Activated CD4-positive, CD25-positive, alpha-beta regulatory T cell treated with anti-CD3 and anti-CD28 coated beads, Interleukin-2, amount 50 U/mL, for 24 hours (primary cell): ENCODE measurements at regions not wholly inside any gene's neighbourhood (a gene's known extent, or its start where the extent isn't known, plus 50 kb on each side); places are given as distances from the start of the nearest gene placed in this dataset.
"Not testable (repeated sequence)": the region's sequence is repeated elsewhere in the genome, so short reads cannot be mapped to it uniquely, and the experiment has no call there.

Source experiments
- ATAC-seq, 2 donors: fragments of 150-1000 bp; cut with Tn5 transposase; one replicate each; pipeline ENCODE4 v1.10.0; 2021; ENCODE audit warnings: mild to moderate bottlenecking in 1 of 2, moderate library complexity in 1 of 2

- no peak for ATAC-seq
Observed at GRCh38 chr1:115452600-115453329, 114.7 kb upstream of the NGF start.

GRCh38 chr1:115450501-115451040 is 112.5 kb upstream of the NGF start:
- ATAC-seq, result no peak

GRCh38 chr1:115448282-115449044 is 110.4 kb upstream of the NGF start:
- ATAC-seq, result no peak

- no peak for ATAC-seq
Observed at GRCh38 chr1:115447672-115448071, 109.6 kb upstream of the NGF start.

- ATAC-seq, result no peak
Observed at GRCh38 chr1:115445090-115445489, 107.0 kb upstream of the NGF start.

- no peak for ATAC-seq
Observed at GRCh38 chr1:115440733-115441132, 102.7 kb upstream of the NGF start.

- not testable (repeated sequence) for ATAC-seq
Observed at GRCh38 chr1:115439520-115439919, 101.5 kb upstream of the NGF start.

GRCh38 chr1:115437196-115437595 is 99.1 kb upstream of the NGF start:
- ATAC-seq, result no peak

GRCh38 chr1:115436596-115436995 is 98.5 kb upstream of the NGF start:
- ATAC-seq, result no peak

GRCh38 chr1:115433483-115433882 is 95.4 kb upstream of the NGF start:
- no peak for ATAC-seq

- ATAC-seq, result no peak
Observed at GRCh38 chr1:115432061-115432460, 94.0 kb upstream of the NGF start.

- ATAC-seq, result no peak
Observed at GRCh38 chr1:115430441-115431158, 92.6 kb upstream of the NGF start.

- ATAC-seq, result no peak
Observed at GRCh38 chr1:115429884-115430283, 91.8 kb upstream of the NGF start.

GRCh38 chr1:115429241-115429640 is 91.2 kb upstream of the NGF start:
- ATAC-seq, result no peak

- ATAC-seq, result no peak
Observed at GRCh38 chr1:115428676-115429075, 90.6 kb upstream of the NGF start.

GRCh38 chr1:115428256-115428655 is 90.2 kb upstream of the NGF start:
- ATAC-seq, result no peak

- ATAC-seq, result no peak
Observed at GRCh38 chr1:115426956-115427355, 88.9 kb upstream of the NGF start.

- no peak for ATAC-seq
Observed at GRCh38 chr1:115426231-115426771, 88.3 kb upstream of the NGF start.

GRCh38 chr1:115425442-115425841 is 87.4 kb upstream of the NGF start:
- no peak for ATAC-seq

GRCh38 chr1:115423776-115424175 is 85.7 kb upstream of the NGF start:
- no peak for ATAC-seq

- no peak for ATAC-seq
Observed at GRCh38 chr1:115419571-115419970, 81.5 kb upstream of the NGF start.

GRCh38 chr1:115413621-115414020 is 75.6 kb upstream of the NGF start:
- no peak for ATAC-seq

- no peak for ATAC-seq
Observed at GRCh38 chr1:115413208-115413607, 75.2 kb upstream of the NGF start.
